RWPE1 (cell line): ENCODE measurements at regions not wholly inside any gene's neighbourhood (a gene's known extent, or its start where the extent isn't known, plus 50 kb on each side); places are given as distances from the start of the nearest gene placed in this dataset.

Source experiments
- CTCF ChIA-PET: fragments of 350-600 bp; sonication (Branson Sonifier 250); formaldehyde crosslinking; extraction: SDS; loops from one replicate; lab custom pipeline; 2021; lab: Yijun Ruan, JAX
- POLR2A ChIA-PET: fragments of 400-600 bp; formaldehyde crosslinking; extraction: SDS; loops from one replicate; lab custom pipeline; 2020; ENCODE audit warnings: antibody characterized with exemption; ENCODE audit not compliant: low non-redundant PET; lab: Yijun Ruan, JAX
- DNase-seq: peaks from one replicate; pipeline ENCODE4 v3.0.0; 2012; ENCODE audit warnings: low spot score
- H3K27ac ChIP-seq: fragments of 450-650 bp; 2 replicates; pipeline ENCODE4 v1.5.1; 2017
- TF ChIP-seq, protein P1 (sequence below): fragments of 450-650 bp; conservative IDR thresholded peaks from 2 replicates; pipeline ENCODE4 v1.5.1; 2017; ENCODE audit warnings: low read depth, mild to moderate bottlenecking

DNA sequence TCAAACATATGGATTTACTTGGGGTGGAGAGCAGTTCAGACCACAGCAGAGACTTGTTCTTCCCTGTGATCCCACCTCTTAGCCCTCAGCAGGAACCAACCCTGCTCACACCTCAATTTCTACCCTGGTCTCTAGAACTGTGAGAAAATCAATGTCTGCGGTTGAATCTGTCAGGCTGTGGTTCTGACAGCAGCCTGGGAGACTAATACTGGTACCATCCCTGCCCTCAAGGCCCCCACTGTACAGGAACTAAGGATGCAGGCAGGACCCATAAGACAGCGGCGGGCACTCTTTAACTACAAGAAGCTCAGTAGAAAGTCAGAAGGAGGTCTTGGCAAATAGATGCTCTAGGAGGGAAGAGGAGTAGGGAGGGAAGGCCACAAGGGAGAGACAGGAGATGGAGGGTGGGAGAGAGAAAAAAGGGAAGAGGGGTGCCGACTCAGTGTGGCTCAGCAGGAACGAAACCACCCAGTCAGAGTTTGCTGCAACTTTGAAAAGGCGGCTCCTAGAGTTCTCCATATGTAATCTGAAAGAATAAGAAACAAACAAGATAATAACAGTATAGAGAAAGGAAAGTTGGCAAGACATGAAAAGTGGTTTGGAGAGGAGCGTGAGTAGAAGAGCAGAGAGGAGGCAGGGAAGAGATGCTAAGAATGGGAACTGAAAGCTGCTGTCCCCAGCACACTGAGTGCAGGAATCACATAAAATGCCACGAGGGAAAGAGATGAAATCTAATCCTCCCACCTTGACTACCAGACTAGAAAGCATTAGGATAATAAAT, 323.9 kb upstream of the ID2 start:
- no peak for DNase-seq
- TF ChIP-seq, protein P1, sequence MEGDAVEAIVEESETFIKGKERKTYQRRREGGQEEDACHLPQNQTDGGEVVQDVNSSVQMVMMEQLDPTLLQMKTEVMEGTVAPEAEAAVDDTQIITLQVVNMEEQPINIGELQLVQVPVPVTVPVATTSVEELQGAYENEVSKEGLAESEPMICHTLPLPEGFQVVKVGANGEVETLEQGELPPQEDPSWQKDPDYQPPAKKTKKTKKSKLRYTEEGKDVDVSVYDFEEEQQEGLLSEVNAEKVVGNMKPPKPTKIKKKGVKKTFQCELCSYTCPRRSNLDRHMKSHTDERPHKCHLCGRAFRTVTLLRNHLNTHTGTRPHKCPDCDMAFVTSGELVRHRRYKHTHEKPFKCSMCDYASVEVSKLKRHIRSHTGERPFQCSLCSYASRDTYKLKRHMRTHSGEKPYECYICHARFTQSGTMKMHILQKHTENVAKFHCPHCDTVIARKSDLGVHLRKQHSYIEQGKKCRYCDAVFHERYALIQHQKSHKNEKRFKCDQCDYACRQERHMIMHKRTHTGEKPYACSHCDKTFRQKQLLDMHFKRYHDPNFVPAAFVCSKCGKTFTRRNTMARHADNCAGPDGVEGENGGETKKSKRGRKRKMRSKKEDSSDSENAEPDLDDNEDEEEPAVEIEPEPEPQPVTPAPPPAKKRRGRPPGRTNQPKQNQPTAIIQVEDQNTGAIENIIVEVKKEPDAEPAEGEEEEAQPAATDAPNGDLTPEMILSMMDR = no peak
- ChIA-PET CTCF (no interaction called here), POLR2A (no interaction called here)
- H3K27ac ChIP-seq = no peak overlapping the region

DNA sequence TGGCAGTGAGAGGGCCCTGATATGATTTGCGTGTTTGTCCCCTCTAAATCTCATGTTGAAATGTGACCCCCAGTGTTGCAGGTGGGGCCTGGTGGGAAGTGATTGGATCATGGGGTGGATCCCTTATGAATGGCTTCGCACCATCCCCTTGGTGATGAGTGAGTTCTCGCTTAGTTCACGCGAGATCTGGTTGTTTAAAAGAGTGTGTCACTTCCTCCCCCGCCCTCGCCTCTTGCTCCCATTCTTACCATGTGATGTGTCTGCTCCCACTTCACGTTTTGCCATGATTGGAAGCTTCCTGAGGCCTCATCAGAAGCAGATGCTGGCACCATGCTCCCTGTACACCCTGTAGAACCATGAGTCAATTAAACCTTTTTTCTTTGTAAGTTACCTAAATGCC, 319.9 kb upstream of the ID2 start:
- no peak overlapping the region for H3K27ac ChIP-seq
- TF ChIP-seq, protein P1 = no peak
- ChIA-PET CTCF (no interaction called here), POLR2A (no interaction called here)
- DNase-seq = no peak

DNA sequence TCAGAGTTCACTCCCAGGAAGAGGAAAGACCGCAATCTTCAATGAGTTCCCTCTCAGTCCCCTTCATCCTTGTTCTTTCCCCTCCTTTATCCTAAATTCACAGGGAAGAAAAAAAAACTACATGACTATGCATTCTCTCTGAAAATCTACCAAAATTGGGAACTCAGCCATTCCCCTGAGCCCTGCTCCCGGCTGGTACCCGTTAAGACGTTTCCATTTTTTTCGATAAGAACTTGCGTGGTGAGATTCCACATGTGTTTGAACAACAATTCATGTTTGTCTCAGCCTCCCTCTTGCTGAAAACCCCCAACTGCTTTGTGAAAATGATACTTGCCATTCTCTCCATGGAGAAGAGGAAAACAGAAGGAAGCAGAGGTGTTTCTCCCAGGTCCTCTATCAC, 318.7 kb upstream of the ID2 start:
- TF ChIP-seq, protein P1 = no peak
- no peak overlapping the region for H3K27ac ChIP-seq
- ChIA-PET CTCF (interaction anchor here (0.5 kb wide), 1 partner anchor 317 kb away, joined by 3 read pairs; no protein-coding TSS in a partner anchor), POLR2A (no interaction called here)
- no peak for DNase-seq

DNA sequence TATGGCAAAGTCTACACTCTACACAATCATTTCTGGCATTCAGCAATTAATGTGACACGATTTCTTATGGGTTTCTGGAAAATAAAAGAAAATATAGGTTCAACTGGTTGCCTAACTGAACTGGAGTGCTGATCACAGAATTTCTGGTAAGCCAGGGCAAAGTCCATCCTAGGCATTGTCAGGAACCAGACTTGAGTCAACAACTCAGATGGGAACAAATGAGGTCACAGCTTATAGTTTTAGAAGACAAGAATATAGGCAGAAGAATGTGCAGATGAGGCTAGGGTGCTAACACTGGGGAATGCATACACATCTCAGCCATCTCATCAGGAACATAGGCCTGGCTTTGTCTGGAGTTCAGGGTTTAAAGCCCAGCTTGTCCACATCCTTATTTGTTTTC, 317.2 kb upstream of the ID2 start:
- ChIA-PET POLR2A (no interaction called here), CTCF (no interaction called here)
- H3K27ac ChIP-seq = no peak overlapping the region
- DNase-seq = no peak
- TF ChIP-seq, protein P1 = no peak

DNA sequence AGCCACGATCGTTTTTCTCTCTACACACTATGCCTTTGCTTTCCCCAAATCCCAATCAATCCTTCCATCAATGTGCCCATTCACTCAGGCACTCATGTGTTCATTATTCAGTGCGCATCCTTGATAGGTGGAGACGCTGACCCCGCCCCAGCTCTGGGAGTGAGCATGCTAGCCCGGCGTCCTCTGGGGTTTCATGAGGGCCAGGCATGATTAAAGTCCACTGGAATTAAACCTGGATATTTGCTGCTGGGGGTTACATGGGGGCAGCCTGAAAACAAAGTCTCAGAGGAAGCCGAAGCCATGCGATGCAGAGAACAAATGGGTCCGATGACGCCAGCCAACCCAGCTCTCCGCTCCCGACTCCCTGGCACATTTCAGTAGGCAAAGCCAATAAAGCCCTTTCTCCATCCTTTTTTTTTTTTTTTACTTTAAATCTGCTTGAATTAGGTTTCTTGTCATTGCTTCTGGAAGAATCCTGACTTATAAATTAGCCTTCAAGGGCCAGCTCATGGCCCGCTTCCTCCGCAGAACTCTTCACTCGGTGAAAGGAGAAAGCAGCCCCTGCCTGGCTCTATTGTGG, 316.4 kb upstream of the ID2 start:
- TF ChIP-seq, protein P1 = no peak
- ChIA-PET CTCF (no interaction called here), POLR2A (no interaction called here)
- H3K27ac ChIP-seq = no peak overlapping the region
- no peak for DNase-seq

DNA sequence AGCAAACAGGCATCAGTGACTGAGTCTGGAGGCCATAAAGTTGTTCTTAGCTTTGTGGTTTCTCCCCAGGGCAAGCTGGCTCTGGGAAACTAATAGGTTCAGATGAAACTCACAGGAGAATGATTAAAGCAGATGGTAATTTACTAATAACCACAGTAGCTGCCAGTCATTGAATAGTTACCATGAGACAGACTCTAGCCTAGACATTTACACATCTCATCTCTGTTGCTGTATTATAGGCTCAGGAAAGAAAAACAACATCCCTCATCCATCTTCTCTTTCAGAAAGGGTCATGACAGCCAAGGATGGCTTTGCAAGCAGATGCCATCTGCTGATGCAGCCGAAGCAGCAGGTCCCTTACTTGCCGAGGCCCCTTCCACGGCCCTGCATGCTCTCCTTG, 314.0 kb upstream of the ID2 start:
- H3K27ac ChIP-seq = no peak overlapping the region
- ChIA-PET POLR2A (no interaction called here), CTCF (no interaction called here)
- DNase-seq = no peak
- TF ChIP-seq, protein P1 = no peak
